NCI-H1694 treated with DMSO at 0.1 percent for 48 hours (cell line): ENCODE measurements at regions not wholly inside any gene's neighbourhood (a gene's known extent, or its start where the extent isn't known, plus 50 kb on each side); places are given as distances from the start of the nearest gene placed in this dataset.
"Not testable (repeated sequence)": the region's sequence is repeated elsewhere in the genome, so short reads cannot be mapped to it uniquely, and the experiment has no call there.

Source experiments
- DNase-seq: peaks from one replicate; lab custom pipeline; 2025; lab: John Stamatoyannopoulos, UW

DNA sequence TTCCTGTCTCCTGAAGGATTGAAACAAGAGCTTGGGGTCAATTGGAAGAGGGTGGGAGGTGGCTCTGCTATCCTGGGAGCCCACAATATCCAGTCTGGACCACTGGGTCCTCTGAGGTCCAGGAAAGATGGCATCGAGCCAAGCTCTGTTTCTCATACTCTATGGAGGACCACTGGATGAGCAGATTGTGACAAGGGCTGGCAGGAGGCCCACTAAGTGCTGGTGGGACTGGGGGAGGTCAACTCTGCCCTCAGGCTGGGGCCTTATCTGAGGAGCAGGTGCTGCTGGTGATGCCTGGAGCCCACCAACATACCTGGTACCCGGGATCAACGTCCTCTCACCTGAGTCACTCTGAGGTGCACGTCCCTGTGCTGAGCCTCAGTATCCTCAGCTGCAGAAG, 142.4 kb downstream of the NDUFA10 start:
- no peak for DNase-seq

DNA sequence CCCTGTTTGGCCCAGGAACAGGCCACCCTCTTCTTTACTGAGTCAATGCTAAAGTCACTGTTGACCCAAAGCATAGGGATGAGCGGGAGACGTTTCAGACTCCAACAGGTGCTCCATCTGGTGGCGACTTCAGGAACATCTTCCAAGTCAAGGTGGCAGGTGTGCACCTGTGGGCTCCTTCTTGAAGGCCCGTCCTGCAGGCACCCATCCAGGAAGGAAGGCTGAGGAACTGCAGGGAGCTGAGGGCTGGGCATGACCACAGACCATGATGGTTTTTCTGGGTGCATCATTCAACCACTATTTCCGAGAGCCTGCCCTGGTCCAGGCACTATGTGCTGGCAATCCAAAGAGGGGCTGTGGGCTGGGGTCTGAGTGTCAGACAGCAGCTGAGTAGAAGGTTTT, 142.8 kb downstream of the NDUFA10 start:
- peak; percentile 10 for DNase-seq

DNA sequence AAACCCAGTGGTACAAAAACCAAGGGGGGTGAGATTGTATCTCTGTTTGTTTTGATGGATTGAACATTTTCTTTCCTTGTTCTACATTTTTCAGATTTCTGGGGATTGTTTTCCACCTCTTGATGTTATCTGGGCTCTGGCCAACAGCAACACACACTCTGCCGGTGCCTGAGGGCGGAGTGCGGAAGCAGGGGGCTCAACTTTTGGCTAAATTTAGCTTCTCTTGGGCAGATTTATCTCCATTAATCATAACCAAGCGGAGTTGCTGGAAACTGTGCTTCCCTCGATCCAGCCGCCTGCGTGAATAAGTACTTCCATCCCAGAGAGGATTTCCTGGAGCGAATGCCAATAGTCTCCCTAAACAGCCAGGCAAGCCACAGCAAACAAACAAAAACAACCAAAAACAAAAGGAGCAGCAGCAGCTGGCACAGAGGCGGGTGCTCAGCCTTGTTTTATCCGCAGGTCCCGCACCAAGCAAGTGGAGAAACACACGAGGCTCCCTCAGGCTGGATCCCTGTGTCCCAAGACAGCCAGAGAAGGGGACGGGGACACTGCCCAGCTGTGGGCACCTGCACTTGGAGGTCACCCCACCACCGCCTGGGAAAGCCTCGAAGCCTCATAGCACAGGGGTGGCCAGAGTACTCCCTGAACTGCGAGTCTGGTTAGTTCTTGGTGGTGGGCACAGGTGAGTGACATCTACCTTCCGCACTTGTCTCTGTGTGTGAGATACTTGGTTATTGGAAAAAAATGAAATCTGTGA, 143.4 kb downstream of the NDUFA10 start:
- DNase-seq = no peak

DNA sequence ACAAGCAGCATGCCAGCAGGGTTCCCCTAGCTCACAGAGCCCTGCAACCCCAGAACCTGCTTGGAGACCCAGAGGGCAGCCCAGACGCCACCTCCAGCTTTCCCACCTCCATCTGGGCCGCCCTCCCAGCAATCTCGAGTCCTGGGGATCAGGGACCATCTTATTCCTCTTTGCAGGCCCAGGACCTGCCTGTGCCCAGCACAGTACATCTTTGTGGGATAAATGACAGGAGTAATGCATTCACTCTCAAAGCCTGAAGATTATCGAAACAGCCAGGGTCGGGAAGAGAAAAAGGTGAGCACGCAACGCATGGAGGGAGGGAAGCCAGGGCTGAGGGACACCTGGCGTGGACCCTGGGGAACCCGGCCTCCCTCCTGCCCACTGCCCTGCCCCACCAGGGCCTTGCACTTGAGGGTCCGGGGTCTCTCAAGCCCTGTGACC, 144.1 kb downstream of the NDUFA10 start:
- no peak for DNase-seq

DNA sequence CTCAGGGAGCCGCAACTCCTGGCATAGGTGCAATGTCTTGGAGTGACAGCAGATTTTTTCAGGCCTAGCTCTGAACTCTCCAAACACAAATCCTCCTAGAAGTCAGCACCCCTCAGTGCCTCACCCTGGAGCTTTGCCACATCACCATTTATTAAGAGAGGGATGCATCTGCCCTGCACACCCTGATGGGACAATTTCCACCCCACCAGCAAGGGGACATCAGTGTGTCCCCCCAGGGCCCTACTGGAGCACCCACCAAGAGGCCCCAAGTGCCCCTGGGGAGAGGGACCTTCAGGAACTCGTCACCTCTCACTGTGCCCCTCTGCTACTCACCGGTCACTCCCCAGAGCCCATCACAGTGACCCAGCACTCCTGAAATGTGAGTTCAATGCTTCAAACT, 144.7 kb downstream of the NDUFA10 start:
- no peak for DNase-seq

DNA sequence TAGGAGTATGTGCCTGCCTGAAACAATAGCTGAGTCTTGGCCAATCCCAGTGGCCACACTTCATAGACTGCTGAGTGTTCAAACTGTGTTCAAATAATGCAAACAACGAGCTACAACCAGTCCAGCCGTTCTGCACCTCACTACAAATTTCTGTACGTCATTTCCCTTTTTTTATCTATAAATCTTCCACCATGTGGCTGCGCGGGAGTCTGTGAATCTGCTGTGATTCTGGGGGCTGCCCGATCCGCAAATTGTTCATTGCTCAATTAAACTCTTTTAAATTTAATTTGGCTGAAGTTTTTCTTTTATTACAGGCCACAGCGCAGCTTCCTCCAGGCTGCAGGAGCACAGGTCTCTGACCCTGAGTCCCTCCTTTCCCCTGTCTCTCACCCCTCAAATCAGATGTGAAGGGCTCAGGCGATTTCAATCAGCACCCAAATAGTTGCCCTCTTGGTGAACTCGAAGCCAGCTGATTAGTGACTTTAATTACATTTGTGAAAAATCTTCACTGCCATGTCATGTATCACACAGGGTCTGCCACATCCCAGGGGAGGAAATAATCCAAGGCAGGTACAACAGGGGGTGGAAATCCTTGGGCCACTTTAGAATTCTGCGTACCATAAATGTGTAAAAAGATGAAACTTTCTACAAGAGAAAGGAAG, 145.6 kb downstream of the NDUFA10 start:
- no peak for DNase-seq

DNA sequence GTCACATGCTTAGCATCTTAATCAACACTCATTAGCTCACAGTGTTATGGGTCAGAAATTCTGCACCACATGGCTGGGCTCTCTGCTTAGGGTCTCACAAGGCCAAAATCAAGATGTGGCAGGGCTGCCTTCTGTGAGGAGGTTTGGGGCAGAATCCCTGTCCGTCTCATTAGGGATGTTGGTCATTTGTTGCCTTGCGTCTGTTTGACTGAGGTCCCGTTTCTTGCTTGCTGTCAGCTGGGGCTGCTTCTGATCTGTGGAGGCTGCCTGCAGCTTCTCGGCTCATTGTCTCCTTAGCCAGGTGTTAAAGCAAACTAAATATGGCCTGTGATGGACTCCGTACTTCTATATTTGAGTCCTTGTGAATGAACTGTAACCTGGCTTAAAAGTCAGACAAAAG, 146.5 kb downstream of the NDUFA10 start:
- no peak for DNase-seq

DNA sequence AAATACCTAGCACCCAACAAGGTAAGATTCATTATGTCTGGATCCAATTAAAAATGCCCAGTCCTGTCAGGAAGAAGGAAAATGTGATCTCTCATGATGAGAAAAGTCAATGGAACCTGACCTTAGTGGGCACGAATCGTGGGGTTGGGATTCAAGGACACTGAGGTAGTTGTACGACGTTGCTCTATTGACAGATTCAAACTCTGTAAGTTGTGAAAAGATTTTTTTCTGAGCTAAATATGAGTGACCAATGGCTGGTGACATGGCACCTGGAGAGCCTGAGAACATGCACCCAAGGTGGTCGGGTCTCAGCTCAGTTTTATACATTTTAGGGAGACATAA, 148.2 kb downstream of the NDUFA10 start:
- no peak for DNase-seq

DNA sequence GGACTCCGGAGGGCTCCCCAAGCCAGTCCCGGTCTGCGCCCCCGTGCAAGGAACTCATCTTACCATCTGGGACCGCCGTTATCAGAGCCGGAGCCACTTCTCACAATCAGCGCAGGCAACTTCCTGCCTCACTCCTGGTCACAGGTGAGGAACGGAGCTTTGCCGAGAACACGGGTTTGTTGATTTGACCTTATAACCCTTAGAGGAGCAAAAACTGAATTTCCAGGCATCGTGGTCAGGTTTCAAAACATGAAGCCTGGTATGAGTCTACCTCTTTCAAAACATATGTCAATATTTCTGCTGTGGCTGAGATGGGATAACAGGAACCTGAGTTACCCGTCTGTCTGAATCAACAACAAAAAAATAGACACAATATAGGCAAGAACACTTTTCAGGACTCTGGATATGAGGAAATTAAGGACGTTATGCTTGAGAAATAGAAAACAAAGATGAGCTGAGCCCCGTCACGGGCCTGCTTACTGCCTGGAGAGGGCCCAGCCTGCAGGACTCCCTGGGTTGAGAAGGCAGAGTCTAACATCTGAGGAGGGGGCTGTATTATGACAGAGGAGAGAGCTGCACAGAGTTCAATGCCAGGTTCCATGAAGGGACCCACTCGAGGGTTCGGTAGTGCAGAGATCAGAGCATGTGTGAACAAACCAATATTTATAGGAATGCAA, 148.7 kb downstream of the NDUFA10 start:
- no peak for DNase-seq

DNA sequence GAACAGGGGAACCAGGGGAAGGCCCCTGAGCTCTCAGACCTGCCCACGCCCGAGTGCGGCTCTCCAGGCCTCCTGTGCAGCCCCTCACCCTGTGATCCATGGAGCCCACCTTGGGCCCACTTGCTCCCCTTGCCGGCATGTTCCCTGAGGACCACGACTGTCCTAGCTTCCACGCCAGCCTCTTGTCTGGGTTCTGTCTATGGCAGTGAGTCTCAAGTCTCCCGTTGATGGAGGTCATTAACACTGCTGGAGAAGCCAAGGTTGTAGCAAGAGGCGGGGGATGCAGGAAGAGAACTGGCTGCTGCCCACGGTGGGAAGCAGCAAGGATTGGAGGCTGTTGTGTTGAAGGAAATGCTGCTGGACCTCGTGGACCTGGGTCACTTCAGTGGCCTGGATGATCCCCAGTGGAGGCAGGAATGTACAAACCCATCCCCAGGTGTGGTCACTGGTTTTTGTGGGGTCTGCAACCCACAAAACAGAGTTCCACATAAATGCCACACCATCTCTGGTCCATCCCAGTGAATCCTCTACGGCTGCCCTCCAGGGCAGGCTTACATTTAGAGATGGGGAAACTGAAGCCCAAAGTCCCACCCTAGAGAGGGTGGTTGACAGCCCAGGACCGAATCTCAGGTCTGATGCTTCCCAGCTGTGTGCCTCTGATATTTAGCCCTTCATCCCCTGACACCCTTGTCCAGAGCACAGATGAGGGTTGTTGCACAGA, 150.3 kb downstream of the NDUFA10 start:
- DNase-seq = no peak

DNA sequence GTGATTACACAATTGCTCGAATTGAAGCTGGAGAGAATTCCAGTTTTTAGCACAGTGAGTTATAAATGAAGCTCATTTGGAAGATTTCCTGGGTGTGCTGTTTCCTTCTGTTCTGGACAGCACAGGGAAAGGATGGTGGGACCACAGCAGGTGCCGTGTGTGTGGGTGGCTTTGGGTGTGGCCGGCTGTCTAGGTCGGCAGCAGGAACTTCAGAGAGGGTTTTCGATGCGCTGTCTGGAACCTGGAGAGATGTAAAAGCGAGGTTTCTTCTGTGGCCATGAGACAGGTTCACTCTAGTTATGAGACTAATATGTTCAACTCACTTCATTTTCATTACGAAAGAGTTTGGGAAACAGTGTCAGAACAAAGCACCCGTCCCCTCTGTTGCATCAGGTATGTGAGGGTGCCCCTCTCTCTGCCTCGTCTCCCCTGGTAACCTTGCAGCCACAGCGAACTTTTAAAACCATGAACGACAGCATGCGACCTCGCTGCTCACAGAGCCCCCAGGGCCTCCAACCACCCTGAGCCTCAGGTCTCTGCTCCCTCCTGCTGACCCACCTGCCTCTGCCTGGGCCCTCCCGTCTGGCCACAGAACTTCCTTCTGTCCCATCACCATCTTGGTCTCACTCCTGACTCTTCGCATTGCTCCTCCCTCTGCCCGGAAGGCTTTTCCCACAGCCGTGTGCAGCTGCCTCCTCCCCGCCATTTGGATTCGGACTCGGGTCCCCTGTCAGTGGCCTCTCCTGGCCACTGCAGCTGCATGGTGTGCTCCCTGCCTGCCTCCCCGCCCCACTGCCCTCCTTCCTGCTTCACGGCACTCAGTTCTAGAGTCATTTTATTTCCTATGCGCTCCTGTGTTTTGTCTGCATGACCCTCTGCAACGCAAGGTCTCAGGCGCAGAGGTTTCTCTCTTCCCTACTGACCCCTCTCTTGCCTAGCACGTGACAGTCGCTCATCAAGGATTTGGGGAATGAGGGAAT, 151.2 kb downstream of the NDUFA10 start:
- no peak for DNase-seq

DNA sequence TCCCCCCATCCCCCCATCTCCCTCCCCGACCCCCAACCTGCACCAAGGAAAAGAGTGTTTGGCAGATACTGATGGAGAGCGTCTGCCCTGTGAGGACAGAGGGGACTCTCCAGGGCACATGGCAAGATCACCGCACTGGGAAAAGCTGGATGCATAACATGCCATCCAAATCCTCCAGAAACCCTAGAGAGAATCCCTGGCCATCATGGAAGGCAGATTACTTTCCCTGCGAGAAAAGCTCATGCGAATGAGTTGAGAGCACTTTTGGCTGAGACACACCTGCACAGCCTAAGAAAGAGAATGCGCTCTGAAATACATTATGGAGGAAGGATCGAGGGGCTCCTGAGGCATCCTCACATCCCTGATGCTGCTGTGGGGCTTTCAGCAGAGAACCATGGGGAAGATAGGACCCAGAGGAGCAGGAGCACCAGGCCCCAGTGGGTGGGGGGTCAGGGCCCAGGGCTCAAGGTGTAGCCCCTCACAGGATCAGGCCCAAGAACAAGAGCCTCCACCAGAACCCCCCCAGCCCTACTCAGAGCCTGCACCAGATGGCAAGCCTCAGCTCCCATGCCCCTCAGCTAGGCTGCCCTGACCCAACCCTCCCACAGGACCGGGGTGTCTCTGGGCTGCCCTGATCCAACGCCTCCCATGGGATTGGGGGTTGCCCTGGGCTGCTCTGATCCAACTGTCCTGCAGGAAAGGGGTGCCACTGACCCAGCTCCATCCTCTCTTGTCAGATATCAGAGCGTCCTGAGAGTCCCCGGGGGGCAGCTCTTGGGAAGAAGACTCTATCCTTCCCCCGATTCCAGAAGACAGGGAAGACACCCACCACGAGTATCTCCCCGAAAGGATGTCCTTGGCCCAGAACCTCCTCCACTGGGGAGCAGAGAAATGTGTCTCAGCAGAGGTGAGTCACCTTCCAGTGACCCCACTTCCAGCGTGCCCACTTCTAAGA, 153.4 kb downstream of the NDUFA10 start:
- DNase-seq = no peak

DNA sequence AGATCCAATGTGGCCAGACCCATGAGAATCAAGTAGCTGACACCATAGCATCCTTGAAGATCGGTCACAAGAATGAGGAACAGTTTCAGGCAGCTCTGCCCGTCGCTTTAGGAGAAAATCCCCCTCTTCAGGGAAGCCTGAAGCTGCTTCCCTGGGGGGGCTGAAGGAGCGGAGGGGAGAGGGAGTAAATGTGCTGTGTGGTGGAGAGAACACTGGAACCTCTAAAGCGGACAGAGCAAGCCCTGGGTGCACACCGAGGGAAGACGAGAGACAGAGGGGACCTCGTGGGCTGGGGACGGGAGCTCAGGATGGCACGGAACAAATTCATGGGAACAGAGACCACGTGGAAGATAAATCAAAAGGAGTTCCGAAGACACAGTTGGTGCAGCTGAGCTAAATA, 154.3 kb downstream of the NDUFA10 start:
- DNase-seq = no peak

DNA sequence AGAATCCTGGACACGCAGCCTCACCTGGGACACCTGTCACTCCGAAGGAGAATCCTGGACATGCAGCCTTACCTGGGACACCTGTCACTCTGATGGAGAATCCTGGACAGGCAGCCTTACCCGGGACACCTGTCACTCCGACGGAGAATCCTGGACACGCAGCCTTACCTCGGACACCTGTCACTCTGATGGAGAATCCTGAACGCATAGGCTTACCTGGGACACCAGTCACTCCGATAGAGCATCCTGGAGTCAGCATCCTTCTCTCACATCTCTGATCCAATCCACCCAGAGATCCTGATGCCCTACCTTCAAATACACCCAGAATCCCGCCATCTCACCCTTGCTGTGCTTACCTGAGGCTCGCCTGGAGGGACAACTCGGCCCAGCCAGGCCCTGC, 154.9 kb downstream of the NDUFA10 start:
- no peak for DNase-seq

DNA sequence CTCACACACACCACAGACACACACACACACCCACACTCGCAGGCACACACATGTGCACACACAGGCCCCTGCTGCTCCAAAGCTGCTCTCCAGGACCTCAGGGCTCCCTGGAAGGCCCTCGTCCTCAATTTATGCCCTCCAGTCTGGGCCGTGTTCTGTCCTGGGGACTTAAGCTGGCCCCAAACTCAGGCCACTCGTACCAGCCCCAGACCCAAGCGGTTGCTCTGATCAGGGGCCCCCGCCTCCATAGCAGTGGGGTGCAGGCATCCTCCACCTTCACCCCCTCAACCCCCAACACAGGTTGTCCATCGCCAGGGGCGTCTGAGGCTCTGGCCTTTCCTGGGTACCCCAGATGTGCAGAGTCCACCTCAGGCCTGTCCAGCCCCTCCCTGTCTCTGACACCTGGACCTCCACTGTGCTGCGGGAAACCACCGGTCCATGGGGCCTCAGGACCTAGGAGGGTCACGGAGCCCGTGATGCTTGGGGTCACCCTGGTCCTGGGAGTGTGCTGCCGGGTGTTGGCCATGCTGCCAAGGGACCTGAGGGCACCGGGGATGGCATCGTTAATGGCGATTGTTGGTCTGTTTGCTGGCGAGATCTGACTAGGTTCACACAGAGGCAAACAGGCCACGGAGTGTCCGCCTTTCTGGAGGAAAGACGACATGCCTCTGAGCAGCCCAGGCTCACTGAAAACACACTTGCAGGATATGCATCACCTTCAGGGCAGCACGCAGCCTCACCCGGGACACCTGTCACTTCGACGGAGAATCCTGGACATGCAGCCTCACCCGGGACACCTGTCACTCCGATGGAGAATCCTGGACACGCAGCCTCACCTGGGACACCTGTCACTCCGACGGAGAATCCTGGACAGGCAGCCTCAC, 155.6 kb downstream of the NDUFA10 start:
- DNase-seq = no peak

DNA sequence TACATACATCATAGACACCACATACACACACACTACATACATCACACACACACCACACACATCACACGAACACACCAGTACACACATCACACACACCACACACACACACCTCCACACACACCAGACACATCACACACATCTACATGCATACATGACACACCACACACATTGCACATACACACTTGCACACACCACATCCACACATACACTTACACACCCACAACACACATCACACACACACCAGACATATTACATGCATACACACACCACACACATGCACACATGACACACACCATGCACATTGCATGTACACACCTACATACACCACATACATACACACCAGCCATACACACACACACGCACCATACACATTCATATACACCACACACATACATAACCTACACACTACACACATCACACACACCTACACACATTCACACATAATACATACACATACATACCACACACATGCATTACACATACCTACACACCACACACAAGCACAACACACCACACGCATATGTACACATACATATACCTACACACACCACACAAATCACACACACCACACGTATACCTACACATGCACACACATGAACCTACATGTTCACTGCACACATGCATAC, 156.5 kb downstream of the NDUFA10 start:
- DNase-seq = no peak

DNA sequence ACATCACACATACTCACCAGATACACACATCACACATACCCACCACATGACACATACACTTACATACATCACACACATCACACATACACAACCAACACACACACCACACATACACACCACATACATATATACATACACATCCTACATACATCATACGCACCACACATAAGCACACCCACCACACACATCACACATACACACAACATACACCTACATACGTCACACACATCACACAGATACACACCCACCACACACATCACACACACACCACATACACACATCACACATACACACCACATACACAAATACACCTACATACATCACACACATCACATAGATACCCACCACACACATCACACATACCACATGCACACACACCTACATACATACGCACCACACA, 158.4 kb downstream of the NDUFA10 start:
- DNase-seq = no peak

DNA sequence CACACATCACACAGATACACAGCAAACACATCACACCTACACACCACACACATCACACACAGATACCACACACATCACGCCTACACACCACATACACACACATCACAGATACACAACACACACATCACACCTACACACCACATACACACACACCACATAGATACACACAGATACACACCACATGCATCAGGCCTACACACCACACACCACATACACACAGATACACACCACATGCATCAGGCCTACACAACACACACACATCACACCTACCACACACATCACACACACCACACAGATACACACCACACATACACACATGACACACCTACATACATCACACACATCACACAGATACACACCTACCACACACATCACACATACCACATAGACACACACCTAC, 158.8 kb downstream of the NDUFA10 start:
- no peak for DNase-seq

DNA sequence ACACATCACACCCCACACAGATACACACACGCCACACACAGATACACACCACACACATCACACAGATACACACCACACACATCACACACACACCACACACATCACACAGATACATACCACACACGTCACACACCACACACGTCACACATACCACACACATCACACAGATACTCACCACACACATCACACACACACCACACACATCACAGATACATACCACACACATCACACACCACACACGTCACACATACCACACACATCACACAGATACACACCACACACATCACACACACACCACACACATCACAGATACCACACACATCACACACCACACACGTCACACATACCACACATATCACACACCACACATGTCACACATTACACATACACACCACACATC, 159.3 kb downstream of the NDUFA10 start:
- DNase-seq = not testable (repeated sequence)
